ENCODE measurements at regions not wholly inside any gene's neighbourhood (a gene's known extent, or its start where the extent isn't known, plus 50 kb on each side); places are given as distances from the start of the nearest gene placed in this dataset.
"Not testable (repeated sequence)": the region's sequence is repeated elsewhere in the genome, so short reads cannot be mapped to it uniquely, and the experiment has no call there.

- Mint-ChIP-seq H3K27ac (ENCODE audit: unreplicated experiment) (peak overlapping the region; percentile 97), H3K4me3 (ENCODE audit: unreplicated experiment) (peak overlapping the region; percentile 95)
- not testable (repeated sequence) for H3K4me1 Mint-ChIP-seq (ENCODE audit: low read depth, unreplicated experiment); H3K27me3 Mint-ChIP-seq (ENCODE audit: unreplicated experiment); H3K36me3 Mint-ChIP-seq (ENCODE audit: unreplicated experiment); H3K9me3 Mint-ChIP-seq (ENCODE audit: unreplicated experiment)
- DNase-seq, result peak; percentile 68
Measured at GRCh38 chr9:39809401-39810226, 454.1 kb downstream of the SPATA31A1 start.

GRCh38 chr9:39810401-39810800 lies 454.9 kb downstream of the SPATA31A1 start:
- H3K4me1 Mint-ChIP-seq (ENCODE audit: low read depth, unreplicated experiment); H3K4me3 Mint-ChIP-seq (ENCODE audit: unreplicated experiment); H3K9me3 Mint-ChIP-seq (ENCODE audit: unreplicated experiment); H3K27me3 Mint-ChIP-seq (ENCODE audit: unreplicated experiment); H3K36me3 Mint-ChIP-seq (ENCODE audit: unreplicated experiment); H3K27ac Mint-ChIP-seq (ENCODE audit: unreplicated experiment); DNase-seq: not testable (repeated sequence)

GRCh38 chr9:39811615-39812014 lies 456.1 kb downstream of the SPATA31A1 start:
- H3K9me3 Mint-ChIP-seq (ENCODE audit: unreplicated experiment); DNase-seq; H3K36me3 Mint-ChIP-seq (ENCODE audit: unreplicated experiment); H3K4me3 Mint-ChIP-seq (ENCODE audit: unreplicated experiment); H3K27ac Mint-ChIP-seq (ENCODE audit: unreplicated experiment); H3K4me1 Mint-ChIP-seq (ENCODE audit: low read depth, unreplicated experiment); H3K27me3 Mint-ChIP-seq (ENCODE audit: unreplicated experiment): not testable (repeated sequence)

- H3K4me3 Mint-ChIP-seq (ENCODE audit: unreplicated experiment); H3K27me3 Mint-ChIP-seq (ENCODE audit: unreplicated experiment); H3K9me3 Mint-ChIP-seq (ENCODE audit: unreplicated experiment): not testable (repeated sequence)
Measured at GRCh38 chr9:39828457-39828856, 473.0 kb downstream of the SPATA31A1 start.

More at GRCh38 chr9:39828457-39828856, 473.0 kb downstream of the SPATA31A1 start:
- not testable (repeated sequence) for H3K27ac Mint-ChIP-seq (ENCODE audit: unreplicated experiment); H3K4me1 Mint-ChIP-seq (ENCODE audit: low read depth, unreplicated experiment); DNase-seq; H3K36me3 Mint-ChIP-seq (ENCODE audit: unreplicated experiment)
